Mononuclear cell (primary cell): ENCODE measurements at regions not wholly inside any gene's neighbourhood (a gene's known extent, or its start where the extent isn't known, plus 50 kb on each side); places are given as distances from the start of the nearest gene placed in this dataset.

Source experiments
- H3K27me3 ChIP-seq: 2 replicates; pipeline ENCODE4 v1.6.0; 2011; ENCODE audit warnings: low read length, control low read depth; ENCODE audit not compliant: insufficient read depth
- H3K4me1 ChIP-seq: 2 replicates; pipeline ENCODE4 v1.5.1; 2011; ENCODE audit warnings: mild to moderate bottlenecking, low read length, control low read depth; ENCODE audit not compliant: insufficient read depth
- H3K4me3 ChIP-seq: 2 replicates; pipeline ENCODE4 v1.5.1; 2011; ENCODE audit warnings: mild to moderate bottlenecking, low read length, moderate library complexity
- H3K9me3 ChIP-seq: 2 replicates; pipeline ENCODE4 v1.5.1; 2011; ENCODE audit warnings: low read depth, mild to moderate bottlenecking, control low read depth, low read length

- Histone ChIP-seq H3K9me3 (no peaks in the 10 kb centered on the region), H3K4me1 (no peaks in the 10 kb centered on the region), H3K27me3 (no peaks in the 10 kb centered on the region), H3K4me3 (no peak overlapping the region)
Measured at GRCh38 chr6:51536728-51537127, 550.7 kb downstream of the PKHD1 start.

DNA sequence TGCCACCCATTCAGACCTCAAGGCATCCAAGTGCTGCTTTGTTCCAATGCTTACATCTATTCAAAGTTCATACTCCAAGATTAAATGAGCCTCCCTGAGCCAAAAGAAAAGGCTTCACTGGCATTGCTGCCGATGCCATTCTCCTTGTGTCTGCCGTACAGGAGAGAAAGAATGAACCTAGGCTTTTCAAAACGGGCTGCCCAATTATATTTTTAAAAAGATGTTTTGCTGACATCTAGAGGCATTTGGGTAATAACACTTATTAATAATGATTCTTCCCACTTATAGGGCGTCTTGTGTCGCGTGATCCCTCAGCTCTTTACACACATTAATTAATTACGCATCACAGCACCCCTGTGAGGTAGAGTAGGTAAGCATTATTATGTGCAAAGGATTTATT lies 545.6 kb downstream of the PKHD1 start:
- Histone ChIP-seq H3K27me3 (no peaks in the 10 kb centered on the region), H3K4me1 (no peaks in the 10 kb centered on the region), H3K9me3 (no peaks in the 10 kb centered on the region), H3K4me3 (no peak overlapping the region)

GRCh38 chr6:51542475-51542874 lies 544.9 kb downstream of the PKHD1 start:
- H3K9me3 ChIP-seq: no peaks in the 10 kb centered on the region
- H3K4me1 ChIP-seq: no peaks in the 10 kb centered on the region
- H3K4me3 ChIP-seq: no peak overlapping the region
- no peaks in the 10 kb centered on the region for H3K27me3 ChIP-seq

- Histone ChIP-seq H3K4me3 (no peak overlapping the region), H3K4me1 (no peaks in the 10 kb centered on the region), H3K27me3 (no peaks in the 10 kb centered on the region), H3K9me3 (no peaks in the 10 kb centered on the region)
Measured at GRCh38 chr6:51550243-51550642, 537.2 kb downstream of the PKHD1 start.

DNA sequence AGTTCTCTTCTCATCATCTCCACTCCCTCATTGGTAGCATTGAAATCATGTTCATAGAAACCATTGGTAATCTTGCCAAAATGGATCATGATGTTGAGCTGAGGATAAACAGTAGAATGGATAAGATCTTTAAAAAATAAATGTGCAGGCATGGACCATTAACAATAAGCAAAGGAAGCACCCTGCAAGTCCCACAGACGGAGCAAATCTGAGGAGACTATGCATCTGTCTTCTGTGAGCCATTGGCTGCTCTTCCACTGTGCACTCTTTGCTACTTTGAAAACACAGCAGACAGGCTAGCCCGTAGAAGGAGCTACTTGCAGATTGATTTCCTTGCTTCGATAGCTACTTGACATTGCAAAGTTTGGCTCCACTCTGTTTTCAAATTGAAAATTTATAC lies 535.0 kb downstream of the PKHD1 start:
- Histone ChIP-seq H3K4me3 (no peak overlapping the region), H3K27me3 (no peaks in the 10 kb centered on the region), H3K4me1 (no peaks in the 10 kb centered on the region), H3K9me3 (no peaks in the 10 kb centered on the region)

DNA sequence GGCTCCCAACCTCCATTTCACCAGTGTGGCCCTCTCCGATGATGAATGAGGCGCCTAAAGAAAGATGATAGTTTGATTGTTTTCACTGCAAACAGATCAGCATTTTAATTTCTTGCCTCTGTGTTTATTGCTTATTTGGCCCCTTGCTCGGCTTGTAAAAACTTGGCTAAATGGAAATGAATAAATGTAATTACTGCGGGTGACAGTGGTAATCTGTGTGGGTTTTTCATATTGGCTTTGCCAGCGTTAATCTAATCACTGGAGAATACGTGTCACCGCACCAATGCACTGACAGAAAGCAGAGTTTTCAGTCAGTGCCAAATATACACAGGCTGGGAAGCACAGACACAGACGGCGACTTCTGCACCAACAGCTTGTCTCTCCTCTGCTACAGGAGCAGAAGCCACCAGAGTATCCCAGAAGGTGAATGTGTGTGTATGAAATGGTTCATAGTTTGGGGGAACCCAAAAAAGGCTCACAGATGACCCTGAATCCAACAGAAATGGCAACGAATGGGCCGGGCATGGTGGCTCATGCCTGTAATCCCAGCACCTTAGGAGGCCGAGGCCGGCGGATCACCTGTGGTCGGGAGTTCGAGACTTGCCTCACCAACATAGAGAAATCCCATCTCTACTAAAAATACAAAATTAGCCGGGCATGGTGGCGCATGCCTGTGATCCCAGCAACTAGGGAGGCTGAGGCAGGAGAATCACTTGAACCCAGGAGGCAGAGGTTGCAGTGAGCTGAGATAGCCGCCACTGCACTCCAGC lies 534.0 kb downstream of the PKHD1 start:
- Histone ChIP-seq H3K27me3 (no peaks in the 10 kb centered on the region), H3K4me3 (no peak overlapping the region), H3K4me1 (no peaks in the 10 kb centered on the region), H3K9me3 (no peaks in the 10 kb centered on the region)

- Histone ChIP-seq H3K27me3 (no peaks in the 10 kb centered on the region), H3K9me3 (no peaks in the 10 kb centered on the region), H3K4me1 (no peaks in the 10 kb centered on the region), H3K4me3 (no peak overlapping the region)
Measured at GRCh38 chr6:51554029-51554428, 533.4 kb downstream of the PKHD1 start.

- H3K27me3 ChIP-seq: no peaks in the 10 kb centered on the region
Measured at GRCh38 chr6:51559059-51559458, 528.4 kb downstream of the PKHD1 start.

DNA sequence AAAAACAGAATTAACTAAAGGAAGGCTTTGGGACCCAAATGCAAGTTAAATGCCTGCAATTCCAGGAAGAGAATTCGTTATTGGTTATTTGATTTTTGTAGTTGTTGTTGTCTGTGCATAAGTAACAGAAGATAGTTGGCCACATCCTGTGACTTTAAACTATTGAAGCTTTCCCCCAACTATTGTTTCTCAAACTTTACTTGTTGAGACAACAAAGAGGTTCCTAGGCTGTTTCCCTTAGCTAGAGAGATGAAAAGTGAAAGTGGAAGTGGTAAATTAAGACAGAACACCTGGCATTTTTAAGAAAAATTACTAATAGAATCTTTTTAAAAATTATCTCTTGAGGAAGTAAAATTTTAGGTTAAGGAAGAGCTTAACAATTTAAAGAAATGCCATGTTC lies 525.2 kb downstream of the PKHD1 start:
- Histone ChIP-seq H3K4me3 (no peak overlapping the region), H3K27me3 (no peaks in the 10 kb centered on the region), H3K4me1 (no peaks in the 10 kb centered on the region), H3K9me3 (no peaks in the 10 kb centered on the region)

More at GRCh38 chr6:51559059-51559458, 528.4 kb downstream of the PKHD1 start:
- Histone ChIP-seq H3K4me1 (no peaks in the 10 kb centered on the region), H3K4me3 (no peak overlapping the region), H3K9me3 (no peaks in the 10 kb centered on the region)
